G401 (cell line): ENCODE measurements at regions not wholly inside any gene's neighbourhood (a gene's known extent, or its start where the extent isn't known, plus 50 kb on each side); places are given as distances from the start of the nearest gene placed in this dataset.

Source experiments
- DNase-seq: peaks from one replicate; pipeline ENCODE4 v3.0.0-alpha.2; 2015; ENCODE audit warnings: low spot score
- in situ Hi-C: cut with HindIII; loops from 2 replicates; pipeline ENCODE4 v1.10.0; 2016; ENCODE audit warnings: low sequenced_read_pairs, mixed read lengths

DNA sequence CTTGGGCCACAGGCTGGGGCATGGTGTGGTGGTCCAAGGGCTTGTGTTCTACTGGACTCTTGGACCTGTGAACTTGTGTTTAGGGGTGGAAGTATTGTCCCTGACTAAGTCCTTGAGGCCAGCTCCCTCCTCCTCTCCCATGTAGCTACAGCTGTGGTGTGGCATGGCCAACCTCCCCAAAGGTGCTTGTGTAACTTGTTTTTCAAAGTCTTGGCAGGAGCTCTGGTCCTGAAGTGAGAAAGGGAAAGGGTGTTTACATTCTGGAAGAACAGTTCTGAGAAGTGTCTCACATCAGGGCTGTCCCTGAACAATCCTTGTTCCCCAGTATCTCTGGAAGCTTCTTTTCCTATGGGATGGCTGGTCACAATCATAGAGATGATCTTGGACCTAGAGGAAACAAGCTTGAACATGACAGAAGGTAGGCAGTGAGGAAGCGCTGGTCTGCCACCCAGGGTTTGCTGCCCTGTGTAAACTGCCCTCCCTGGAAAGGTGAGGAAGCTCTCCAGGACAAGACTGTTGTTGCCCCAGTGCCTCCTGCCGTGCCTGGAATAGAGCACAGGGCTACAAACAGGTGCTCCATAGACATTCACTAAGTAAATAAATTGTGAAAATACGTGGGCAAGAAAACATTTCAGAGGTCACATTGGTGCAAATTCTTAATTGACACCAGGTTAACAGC, 64.6 kb upstream of the KLF9 start:
- DNase-seq, result no peak
- in situ Hi-C loops, result loop anchor here (25.0 kb wide), 1 partner anchor 142 kb away; no protein-coding TSS in a partner anchor

DNA sequence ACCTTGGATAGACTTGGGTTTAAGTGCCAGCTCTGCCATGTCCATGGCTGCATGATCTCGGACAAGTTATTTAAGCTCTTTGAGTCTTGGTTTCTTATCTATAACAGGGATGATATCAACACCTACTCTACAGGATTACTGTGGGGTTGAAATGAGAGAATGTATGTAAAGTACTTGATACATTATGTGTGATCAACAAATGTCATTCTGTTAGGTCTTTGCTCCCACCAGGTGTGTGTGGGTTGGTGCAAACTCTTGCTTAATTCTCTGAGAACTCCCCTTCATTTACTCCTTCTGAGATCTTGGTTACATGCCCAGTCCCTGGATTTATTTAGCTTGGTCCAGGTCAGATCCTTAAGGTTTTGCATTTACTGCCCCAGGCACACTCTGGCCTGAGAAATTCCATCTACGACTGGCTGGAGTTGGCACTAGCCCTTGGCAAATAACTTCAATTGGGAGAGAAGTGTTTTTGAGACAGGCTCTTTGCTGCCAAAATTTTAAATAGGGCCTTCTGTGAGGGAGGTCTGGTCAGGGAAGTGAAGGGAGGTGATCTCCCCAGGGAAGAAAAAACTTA, 63.5 kb upstream of the KLF9 start:
- DNase-seq, result peak; percentile 44
- in situ Hi-C loops, result loop anchor here (25.0 kb wide), 1 partner anchor 141 kb away; no protein-coding TSS in a partner anchor

DNA sequence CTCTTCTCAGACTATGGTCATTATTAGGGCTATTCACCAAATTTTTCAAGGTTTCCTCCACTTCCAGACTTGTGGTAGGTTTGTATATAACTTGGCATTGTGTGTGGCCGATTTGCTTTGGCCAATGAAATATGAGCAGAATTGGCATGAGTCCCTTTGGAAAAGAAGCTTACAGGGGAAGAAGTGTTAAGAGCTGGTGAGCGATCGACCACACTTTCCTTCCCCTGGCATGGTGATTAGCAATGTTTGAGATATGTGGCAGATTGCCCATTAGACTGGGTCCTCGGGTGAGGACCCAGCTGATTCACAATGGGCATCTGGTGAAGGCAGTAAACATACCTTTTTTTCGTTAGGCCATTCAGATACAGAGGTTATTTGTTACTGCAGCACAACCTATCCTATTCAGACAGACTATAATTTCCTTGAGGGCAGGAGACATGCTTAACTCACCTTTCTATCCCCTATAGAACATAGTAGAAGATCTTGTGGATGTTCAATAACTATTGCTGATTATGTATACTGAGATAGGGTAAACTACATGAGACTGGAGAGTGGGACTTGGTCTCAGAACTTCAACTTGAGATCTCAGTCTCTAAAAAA, 62.8 kb upstream of the KLF9 start:
- DNase-seq, result no peak
- in situ Hi-C loops, result loop anchor here (25.0 kb wide), 1 partner anchor 140 kb away; no protein-coding TSS in a partner anchor

DNA sequence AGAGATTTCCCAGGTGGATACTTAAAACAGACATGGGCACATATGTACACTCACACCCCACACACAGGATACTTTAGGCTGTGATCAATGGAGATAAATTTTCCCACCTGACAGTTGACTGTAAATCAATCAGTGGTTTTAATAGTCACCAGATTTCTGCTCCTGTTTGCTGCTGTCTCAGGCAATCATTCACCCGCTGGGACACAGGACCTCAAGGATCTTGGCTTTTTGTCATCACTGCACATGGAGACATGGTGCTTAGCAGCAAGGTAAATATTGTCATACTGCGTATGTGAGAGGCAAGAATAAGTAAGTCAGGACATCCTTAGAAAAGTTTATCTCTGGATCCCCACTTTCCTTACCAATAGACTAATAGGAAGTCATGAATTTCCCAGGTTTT, 60.8 kb upstream of the KLF9 start:
- in situ Hi-C loops, result loop anchor here (25.0 kb wide), 1 partner anchor 138 kb away; no protein-coding TSS in a partner anchor
- DNase-seq, result no peak

DNA sequence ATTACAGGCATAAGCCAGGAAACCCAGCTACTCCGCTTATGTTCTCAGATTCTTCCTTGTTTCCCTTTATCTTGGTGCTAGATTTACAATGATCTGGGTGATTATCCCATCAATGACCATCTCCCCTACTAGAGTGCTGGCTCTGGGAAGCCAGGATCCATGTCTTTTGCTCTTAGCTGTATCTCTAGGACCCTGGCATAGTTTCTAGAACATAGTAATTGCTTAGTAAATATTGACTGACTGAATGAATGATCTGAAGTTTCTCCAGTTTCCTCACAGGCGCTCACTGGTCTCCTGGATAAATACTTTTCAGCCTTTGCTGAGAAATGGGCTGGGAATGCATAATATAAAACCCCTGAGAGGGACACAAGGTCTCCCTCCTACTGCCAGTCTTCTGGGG, 60.0 kb upstream of the KLF9 start:
- in situ Hi-C loops, result no loop called here
- DNase-seq, result no peak

DNA sequence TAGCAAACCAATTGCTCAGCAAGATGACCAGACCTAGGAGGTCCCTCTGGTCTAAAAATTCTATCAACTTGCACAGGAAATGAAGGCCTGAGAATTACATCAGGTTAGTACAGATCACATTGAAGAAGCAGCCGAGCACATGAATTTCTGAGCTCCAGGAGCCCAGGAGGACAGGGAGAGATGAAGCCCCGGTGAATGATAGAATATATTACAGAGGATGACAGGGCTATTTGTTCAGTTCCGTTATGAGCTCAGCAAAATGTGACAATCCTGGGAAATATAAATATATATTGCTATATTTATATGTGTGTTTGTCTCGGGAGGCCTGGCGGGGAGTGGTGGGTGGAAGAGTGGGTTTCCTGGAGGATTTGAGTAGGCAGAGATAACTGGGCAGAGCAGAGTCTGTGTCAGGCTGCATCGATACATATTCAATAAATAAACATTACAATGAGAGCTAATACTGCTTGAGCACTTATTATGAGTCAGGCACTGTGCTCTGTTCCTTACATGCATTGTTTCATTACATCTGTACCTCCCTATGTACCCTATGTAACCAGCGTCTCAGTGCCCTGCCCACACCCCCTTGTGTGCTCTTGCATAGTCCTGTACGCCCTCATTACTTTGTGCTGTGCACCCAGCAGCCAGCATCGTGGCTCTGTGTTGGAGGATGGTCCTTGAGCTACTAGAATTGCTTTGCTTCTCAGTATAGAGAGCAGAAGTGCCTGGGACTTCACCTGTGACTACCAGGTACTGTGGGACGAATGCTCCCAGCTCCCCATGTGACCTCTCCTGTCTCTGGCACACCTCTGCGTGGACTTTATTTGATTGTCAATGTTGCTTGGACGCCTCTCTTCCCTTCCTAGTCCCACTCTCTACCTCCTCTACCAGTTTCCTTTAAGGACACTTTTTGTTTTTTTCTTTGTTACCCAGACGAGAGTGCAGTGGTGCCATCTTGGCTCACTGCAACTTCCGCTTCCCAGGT, 58.1 kb upstream of the KLF9 start:
- in situ Hi-C loops, result no loop called here
- DNase-seq, result no peak

DNA sequence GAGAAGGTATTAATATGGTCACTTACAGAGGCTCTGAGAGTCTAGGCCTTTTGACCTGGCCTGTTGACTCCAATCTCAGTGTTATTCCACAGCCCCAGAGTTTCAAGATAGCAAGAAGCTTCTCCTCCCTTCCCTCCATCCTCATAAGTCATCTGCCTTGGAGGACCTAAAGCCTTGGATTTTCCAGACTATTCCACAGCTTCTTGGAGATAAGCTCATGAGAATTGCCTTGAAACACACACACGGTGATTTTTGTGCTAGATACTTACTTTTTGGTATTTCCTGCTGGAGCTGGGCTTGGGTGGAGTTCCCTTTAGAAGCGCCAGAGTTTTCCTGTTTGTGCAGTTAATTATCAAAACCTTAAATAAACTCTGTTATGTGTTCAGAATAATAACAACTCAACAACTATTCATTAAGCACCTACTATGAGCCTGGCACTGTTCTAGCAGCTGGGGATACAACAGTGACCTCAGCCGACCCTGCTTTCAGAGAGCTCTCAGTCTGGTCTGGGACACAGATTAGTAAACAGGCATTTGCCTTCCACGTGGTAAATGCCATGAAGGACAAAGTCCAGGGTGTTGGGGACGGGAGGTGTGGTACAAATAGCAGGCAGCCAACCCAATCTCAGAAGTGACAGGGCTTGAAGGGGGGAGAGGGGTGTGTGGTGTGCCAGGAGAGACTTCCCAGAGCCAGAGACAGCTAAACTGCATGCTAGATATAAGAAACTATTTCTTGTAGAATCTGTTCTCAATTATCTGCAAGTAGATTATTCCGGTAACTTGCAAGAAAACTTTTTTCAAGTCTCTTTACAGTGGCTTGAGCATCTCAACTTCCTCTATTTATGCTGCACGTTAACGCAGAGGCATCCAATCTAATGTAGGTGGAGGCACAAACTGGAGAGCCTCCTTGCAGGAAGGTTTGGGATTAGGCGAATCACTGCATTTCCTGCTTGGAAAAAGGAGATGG, 55.9 kb upstream of the KLF9 start:
- no peak for DNase-seq
- in situ Hi-C loops, result no loop called here

DNA sequence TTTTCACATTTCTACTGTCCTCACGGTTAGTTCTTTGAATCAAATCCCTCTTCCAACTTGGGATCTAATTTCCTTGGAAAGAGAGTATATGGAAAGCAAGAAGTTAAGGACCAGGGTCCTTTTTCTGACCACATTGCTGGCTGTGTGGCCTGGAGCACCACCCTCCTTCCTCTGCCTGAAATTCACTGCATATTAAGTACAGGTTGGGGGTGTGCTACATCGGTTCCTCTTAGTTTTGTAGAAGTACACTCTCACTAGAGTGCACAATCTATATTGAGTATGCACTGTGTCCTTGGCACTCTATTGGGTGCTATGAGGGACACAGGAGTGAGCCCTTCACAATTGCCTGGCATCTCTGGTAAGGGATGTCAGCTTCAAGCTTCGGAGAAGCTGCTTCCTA, 53.8 kb upstream of the KLF9 start:
- DNase-seq, result no peak
- in situ Hi-C loops, result no loop called here

DNA sequence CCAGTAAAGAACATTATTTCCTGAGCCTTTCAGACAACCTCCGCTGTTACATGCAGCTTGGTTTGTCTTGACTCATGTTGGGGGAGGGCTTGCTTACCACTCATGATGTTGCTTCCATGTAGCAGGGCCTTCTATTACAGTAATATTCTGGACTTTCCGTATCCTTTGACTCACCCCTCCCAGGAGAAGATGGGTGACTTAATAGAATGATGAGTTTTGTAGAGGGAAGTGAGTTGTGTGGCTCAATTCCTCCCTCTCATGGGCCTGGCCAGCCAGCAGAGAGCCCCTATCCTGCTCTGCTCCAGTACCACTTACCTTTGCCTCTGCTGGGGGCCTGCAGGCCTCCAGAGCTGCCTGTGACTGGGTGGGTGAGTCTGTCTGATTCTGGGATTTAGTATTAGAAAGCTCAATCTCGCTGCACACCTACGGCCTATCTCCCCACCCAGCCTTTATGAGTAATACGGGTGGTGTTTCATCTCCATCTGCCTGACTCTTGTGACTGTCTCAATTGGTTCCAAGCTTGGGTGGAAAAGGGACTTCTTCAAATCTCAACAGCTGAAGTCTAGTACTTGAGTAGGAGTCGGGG, 52.6 kb upstream of the KLF9 start:
- DNase-seq, result no peak
- in situ Hi-C loops, result no loop called here

DNA sequence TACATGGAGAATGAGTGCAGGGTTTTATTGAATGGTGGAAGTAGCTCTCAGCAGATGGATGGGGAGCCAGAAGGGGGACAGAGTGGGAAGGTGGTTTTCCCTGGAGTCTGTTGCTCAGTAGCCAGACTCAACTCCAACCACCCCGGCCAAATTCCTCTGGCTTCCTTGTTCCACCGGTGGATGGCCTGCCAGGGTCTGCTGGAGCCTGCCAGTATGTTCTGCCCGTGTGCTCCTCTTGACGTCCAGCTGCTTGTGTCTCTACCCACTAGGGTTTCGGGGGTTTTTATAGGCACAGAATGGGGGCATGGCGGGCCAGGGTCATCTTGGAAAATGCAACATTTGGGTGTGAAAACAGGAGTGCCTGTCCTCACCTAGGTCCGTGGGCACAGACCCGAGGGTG, 51.4 kb upstream of the KLF9 start:
- no peak for DNase-seq
- in situ Hi-C loops, result no loop called here

DNA sequence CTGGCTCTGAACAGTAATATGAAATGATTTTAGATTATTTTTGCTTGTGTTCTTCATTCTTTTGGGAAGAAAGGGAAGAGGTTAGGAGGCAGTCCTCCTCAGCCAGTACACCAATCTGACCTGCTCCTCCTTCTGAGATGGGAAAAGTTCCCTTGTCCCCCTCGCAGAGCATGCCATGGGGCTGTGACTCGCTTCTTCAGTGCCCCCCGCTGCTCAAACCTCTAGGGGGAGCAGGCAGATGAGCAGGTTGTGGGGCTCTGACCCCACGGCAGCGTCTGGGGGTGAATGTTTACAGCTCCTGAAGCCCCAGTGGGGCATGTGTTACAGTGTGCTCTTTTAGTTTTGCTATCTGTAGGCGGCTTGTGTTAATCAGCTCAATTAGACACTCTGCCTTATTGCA, 50.9 kb upstream of the KLF9 start:
- DNase-seq, result no peak

More for the DNA sequence above, 50.9 kb upstream of the KLF9 start:
- in situ Hi-C loops, result no loop called here
